SK-N-SH treated with all-trans-retinoic acid at 6 μM for 48 hours (cell line): ENCODE measurements at regions not wholly inside any gene's neighbourhood (a gene's known extent, or its start where the extent isn't known, plus 50 kb on each side); places are given as distances from the start of the nearest gene placed in this dataset.

ENCODE experiments used
- ATAC-seq: fragments of 200-7000 bp; cut with Tn5 transposase; 3 replicates; pipeline ENCODE4 v1.9.1; 2020; ENCODE audit warnings: mild to moderate bottlenecking, moderate library complexity
- ARNTL ChIP-seq: fragments of 450-650 bp; formaldehyde crosslinking; IDR thresholded peaks from 2 replicates; pipeline ENCODE4 v1.5.0; 2020; ENCODE audit warnings: low read depth, mild to moderate bottlenecking, moderate library complexity, borderline replicate concordance
- BACH2 ChIP-seq: fragments of 250-450 bp; sonication (Bioruptor Pico); IDR thresholded peaks from 2 replicates; pipeline ENCODE4 v1.9.0; 2021; ENCODE audit warnings: mild to moderate bottlenecking, borderline replicate concordance
- CSDC2 ChIP-seq: fragments of 250-450 bp; sonication (Bioruptor Pico); IDR thresholded peaks from 2 replicates; pipeline ENCODE4 v1.5.0; 2020; ENCODE audit warnings: mild to moderate bottlenecking, moderate library complexity
- ESRRG ChIP-seq: fragments of 250-450 bp; sonication (Bioruptor Pico); IDR thresholded peaks from 2 replicates; pipeline ENCODE4 v1.6.1; 2021; ENCODE audit warnings: mild to moderate bottlenecking
- ISL1 ChIP-seq: fragments of 250-450 bp; sonication (Bioruptor Pico); IDR thresholded peaks from 2 replicates; pipeline ENCODE4 v2.1.2; 2022; ENCODE audit warnings: mild to moderate bottlenecking, moderate library complexity
- OSR1 ChIP-seq: fragments of 250-450 bp; sonication (Bioruptor Pico); IDR thresholded peaks from 2 replicates; pipeline ENCODE4 v1.8.0; 2022; ENCODE audit warnings: moderate library complexity, mild to moderate bottlenecking, inconsistent platforms
- PPARA ChIP-seq: fragments of 250-450 bp; sonication (Bioruptor Pico); IDR thresholded peaks from 2 replicates; pipeline ENCODE4 v1.5.0; 2020; ENCODE audit warnings: mild to moderate bottlenecking, borderline replicate concordance
- RARB ChIP-seq: fragments of 250-450 bp; sonication (Bioruptor Pico); IDR thresholded peaks from 2 replicates; pipeline ENCODE4 v1.8.0; 2021; ENCODE audit warnings: mild to moderate bottlenecking, moderate library complexity
- SNAI2 ChIP-seq: fragments of 250-450 bp; sonication (Bioruptor Pico); IDR thresholded peaks from 2 replicates; pipeline ENCODE4 v1.5.0; 2020; ENCODE audit warnings: mild to moderate bottlenecking, moderate library complexity
- TCF4 ChIP-seq: fragments of 250-450 bp; sonication (Bioruptor Pico); IDR thresholded peaks from 2 replicates; pipeline ENCODE4 v1.8.0; 2021; ENCODE audit warnings: mild to moderate bottlenecking, moderate library complexity, borderline replicate concordance
- TOX ChIP-seq: fragments of 250-450 bp; sonication (Bioruptor Pico); IDR thresholded peaks from 2 replicates; pipeline ENCODE4 v1.8.0; 2021; ENCODE audit warnings: mild to moderate bottlenecking, moderate library complexity, borderline replicate concordance
- ZC3H10 ChIP-seq: fragments of 250-450 bp; sonication (Bioruptor Pico); IDR thresholded peaks from 2 replicates; pipeline ENCODE4 v1.5.1; 2021; ENCODE audit warnings: mild to moderate bottlenecking, moderate library complexity
- ZNF565 ChIP-seq: fragments of 450-650 bp; formaldehyde crosslinking; conservative IDR thresholded peaks from 2 replicates; pipeline ENCODE4 v1.5.0; 2020; ENCODE audit warnings: low read depth, mild to moderate bottlenecking, moderate library complexity
- ZNF70 ChIP-seq: fragments of 450-650 bp; formaldehyde crosslinking; IDR thresholded peaks from 2 replicates; pipeline ENCODE4 v1.5.0; 2020; ENCODE audit warnings: mild to moderate bottlenecking, moderate library complexity
- ZNF8 ChIP-seq: fragments of 450-650 bp; formaldehyde crosslinking; IDR thresholded peaks from 2 replicates; pipeline ENCODE4 v1.5.0; 2020; ENCODE audit warnings: mild to moderate bottlenecking, moderate library complexity
- TF ChIP-seq, protein P1 (sequence below): fragments of 250-450 bp; sonication (Bioruptor Pico); IDR thresholded peaks from 2 replicates; pipeline ENCODE4 v1.5.1; 2020; ENCODE audit warnings: low read depth, mild to moderate bottlenecking, moderate library complexity
- TF ChIP-seq, protein P2 (sequence below): fragments of 250-450 bp; sonication (Bioruptor Pico); IDR thresholded peaks from 2 replicates; pipeline ENCODE4 v1.5.1; 2021; ENCODE audit warnings: mild to moderate bottlenecking, moderate library complexity
- TF ChIP-seq, protein P3 (sequence below): fragments of 250-450 bp; sonication (Bioruptor Pico); IDR thresholded peaks from 2 replicates; pipeline ENCODE4 v1.5.0; 2020; ENCODE audit warnings: mild to moderate bottlenecking, moderate library complexity
- TF ChIP-seq, protein P4 (sequence below): fragments of 250-450 bp; sonication (Bioruptor Pico); IDR thresholded peaks from 2 replicates; pipeline ENCODE4 v1.8.0; 2021; ENCODE audit warnings: low read depth, mild to moderate bottlenecking, moderate library complexity, borderline replicate concordance

DNA sequence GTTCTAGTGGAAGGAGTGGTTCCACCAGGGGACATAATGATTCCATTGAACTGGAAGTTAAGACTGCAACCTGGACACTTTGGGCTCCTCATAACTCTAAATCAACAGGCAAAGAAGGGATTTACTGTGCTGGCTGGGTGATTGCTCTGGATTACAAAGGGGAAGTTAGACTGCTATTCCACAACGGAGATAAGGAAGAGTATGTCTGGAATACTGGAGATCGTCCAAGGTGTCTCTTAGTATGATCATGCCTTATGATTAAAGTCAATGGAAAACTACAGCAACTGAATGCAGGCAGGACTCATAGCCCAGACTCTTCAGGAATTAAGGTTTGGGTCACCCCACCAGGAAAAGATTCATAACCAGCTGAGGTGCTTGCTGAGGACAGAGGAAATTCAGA, 310.6 kb upstream of the MGMT start:
- no peak for ATAC-seq
- TF ChIP-seq, protein P1, sequence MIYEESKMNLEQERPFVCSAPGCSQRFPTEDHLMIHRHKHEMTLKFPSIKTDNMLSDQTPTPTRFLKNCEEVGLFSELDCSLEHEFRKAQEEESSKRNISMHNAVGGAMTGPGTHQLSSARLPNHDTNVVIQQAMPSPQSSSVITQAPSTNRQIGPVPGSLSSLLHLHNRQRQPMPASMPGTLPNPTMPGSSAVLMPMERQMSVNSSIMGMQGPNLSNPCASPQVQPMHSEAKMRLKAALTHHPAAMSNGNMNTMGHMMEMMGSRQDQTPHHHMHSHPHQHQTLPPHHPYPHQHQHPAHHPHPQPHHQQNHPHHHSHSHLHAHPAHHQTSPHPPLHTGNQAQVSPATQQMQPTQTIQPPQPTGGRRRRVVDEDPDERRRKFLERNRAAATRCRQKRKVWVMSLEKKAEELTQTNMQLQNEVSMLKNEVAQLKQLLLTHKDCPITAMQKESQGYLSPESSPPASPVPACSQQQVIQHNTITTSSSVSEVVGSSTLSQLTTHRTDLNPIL (CRISPR knock-in tag): no peak
- TF ChIP-seq CSDC2 (CRISPR knock-in tag) (no peak), ESRRG (no peak)

DNA sequence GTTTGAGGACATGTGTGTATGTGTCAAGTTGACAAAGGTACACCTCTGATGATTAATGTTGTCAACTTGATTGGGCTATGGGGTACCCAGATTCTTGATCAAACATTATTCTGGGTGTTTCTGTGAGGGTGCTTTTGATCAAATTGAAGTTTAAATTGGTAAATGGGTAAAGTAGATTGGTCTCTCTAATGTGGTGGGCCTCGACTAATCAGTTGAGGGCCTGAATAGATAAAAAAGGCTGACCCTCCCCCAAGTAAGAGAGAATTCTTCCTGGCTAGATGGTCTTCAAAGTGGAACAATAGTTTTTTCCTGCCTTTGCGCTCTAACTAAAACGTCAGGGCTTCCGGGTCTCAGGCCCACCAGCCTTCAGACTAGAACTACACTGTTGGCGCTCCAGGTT, 309.9 kb upstream of the MGMT start:
- ATAC-seq: no peak
- TF ChIP-seq TCF4 (CRISPR knock-in tag): no peak
- no peak for TF ChIP-seq ZNF70 (CRISPR knock-in tag)
- no peak for TF ChIP-seq ZC3H10 (CRISPR knock-in tag)
- no peak for TF ChIP-seq BACH2 (CRISPR knock-in tag)
- TF ChIP-seq CSDC2 (CRISPR knock-in tag): no peak
- no peak for TF ChIP-seq SNAI2 (CRISPR knock-in tag)
- no peak for TF ChIP-seq ARNTL (CRISPR knock-in tag)
- no peak for TF ChIP-seq RARB (CRISPR knock-in tag)
- TF ChIP-seq, protein P2, sequence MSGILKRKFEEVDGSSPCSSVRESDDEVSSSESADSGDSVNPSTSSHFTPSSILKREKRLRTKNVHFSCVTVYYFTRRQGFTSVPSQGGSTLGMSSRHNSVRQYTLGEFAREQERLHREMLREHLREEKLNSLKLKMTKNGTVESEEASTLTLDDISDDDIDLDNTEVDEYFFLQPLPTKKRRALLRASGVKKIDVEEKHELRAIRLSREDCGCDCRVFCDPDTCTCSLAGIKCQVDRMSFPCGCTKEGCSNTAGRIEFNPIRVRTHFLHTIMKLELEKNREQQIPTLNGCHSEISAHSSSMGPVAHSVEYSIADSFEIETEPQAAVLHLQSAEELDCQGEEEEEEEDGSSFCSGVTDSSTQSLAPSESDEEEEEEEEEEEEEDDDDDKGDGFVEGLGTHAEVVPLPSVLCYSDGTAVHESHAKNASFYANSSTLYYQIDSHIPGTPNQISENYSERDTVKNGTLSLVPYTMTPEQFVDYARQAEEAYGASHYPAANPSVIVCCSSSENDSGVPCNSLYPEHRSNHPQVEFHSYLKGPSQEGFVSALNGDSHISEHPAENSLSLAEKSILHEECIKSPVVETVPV (CRISPR knock-in tag): no peak
- TF ChIP-seq, protein P3, sequence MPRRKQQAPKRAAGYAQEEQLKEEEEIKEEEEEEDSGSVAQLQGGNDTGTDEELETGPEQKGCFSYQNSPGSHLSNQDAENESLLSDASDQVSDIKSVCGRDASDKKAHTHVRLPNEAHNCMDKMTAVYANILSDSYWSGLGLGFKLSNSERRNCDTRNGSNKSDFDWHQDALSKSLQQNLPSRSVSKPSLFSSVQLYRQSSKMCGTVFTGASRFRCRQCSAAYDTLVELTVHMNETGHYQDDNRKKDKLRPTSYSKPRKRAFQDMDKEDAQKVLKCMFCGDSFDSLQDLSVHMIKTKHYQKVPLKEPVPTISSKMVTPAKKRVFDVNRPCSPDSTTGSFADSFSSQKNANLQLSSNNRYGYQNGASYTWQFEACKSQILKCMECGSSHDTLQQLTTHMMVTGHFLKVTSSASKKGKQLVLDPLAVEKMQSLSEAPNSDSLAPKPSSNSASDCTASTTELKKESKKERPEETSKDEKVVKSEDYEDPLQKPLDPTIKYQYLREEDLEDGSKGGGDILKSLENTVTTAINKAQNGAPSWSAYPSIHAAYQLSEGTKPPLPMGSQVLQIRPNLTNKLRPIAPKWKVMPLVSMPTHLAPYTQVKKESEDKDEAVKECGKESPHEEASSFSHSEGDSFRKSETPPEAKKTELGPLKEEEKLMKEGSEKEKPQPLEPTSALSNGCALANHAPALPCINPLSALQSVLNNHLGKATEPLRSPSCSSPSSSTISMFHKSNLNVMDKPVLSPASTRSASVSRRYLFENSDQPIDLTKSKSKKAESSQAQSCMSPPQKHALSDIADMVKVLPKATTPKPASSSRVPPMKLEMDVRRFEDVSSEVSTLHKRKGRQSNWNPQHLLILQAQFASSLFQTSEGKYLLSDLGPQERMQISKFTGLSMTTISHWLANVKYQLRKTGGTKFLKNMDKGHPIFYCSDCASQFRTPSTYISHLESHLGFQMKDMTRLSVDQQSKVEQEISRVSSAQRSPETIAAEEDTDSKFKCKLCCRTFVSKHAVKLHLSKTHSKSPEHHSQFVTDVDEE (CRISPR knock-in tag): no peak
- TF ChIP-seq PPARA (CRISPR knock-in tag): no peak
- TF ChIP-seq, protein P1 (CRISPR knock-in tag): no peak
- TF ChIP-seq OSR1: no peak

DNA sequence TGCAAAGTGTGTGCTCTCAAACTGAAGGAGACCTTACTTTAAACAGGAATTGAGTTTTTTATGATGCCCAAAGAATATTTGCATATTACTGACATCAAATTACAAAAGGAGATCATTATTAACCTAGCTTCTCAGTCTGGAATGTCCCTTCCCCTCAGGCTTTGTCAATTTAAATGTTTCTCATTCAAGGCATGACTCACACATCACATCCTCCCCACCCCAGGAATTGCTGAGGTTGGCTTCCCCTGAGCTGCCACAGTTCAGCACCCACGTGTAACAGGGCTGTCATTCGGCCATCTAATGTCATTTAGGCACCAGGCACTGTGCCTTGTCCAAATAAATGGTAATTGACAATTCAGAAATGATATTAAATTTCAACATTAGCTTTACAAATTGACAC, 305.9 kb upstream of the MGMT start:
- ATAC-seq: no peak
- TF ChIP-seq ISL1 (CRISPR knock-in tag) (no peak), TOX (CRISPR knock-in tag) (no peak), OSR1 (no peak), ZNF8 (CRISPR knock-in tag) (no peak), ZNF70 (CRISPR knock-in tag) (no peak), ZNF565 (CRISPR knock-in tag) (no peak)
- TF ChIP-seq, protein P2 (CRISPR knock-in tag): no peak
- TF ChIP-seq, protein P4, sequence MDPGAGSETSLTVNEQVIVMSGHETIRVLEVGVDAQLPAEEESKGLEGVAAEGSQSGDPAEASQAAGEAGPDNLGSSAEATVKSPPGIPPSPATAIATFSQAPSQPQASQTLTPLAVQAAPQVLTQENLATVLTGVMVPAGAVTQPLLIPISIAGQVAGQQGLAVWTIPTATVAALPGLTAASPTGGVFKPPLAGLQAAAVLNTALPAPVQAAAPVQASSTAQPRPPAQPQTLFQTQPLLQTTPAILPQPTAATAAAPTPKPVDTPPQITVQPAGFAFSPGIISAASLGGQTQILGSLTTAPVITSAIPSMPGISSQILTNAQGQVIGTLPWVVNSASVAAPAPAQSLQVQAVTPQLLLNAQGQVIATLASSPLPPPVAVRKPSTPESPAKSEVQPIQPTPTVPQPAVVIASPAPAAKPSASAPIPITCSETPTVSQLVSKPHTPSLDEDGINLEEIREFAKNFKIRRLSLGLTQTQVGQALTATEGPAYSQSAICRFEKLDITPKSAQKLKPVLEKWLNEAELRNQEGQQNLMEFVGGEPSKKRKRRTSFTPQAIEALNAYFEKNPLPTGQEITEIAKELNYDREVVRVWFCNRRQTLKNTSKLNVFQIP (CRISPR knock-in tag): no peak
- TF ChIP-seq, protein P1 (CRISPR knock-in tag): no peak
